Adrenal gland (tissue), 5 donors: ENCODE measurements at regions not wholly inside any gene's neighbourhood (a gene's known extent, or its start where the extent isn't known, plus 50 kb on each side); places are given as distances from the start of the nearest gene placed in this dataset.
"Not testable (repeated sequence)": the region's sequence is repeated elsewhere in the genome, so short reads cannot be mapped to it uniquely, and the experiment has no call there.

Source experiments
- CTCF ChIP-seq, 6 experiments: fragments of 450-650 bp in 4 of 6; fragments of 200-600 bp in 2 of 6; sonication (generic) in 1 of 6; IDR thresholded peaks; 1 replicate in 5 of 6; 2 replicates in 1 of 6; pipeline versions ENCODE4 v1.5.1 to v1.8.0; 2016 to 2021; ENCODE audit warnings: antibody characterized with exemption in 6 of 6, mild to moderate bottlenecking in 2 of 6, moderate library complexity in 1 of 6
- POLR2A ChIP-seq, 2 donors: fragments of 450-650 bp; IDR thresholded peaks; one replicate each; pipeline ENCODE4 v1.6.1; 2017; ENCODE audit warnings: antibody characterized with exemption in 2 of 2, mild to moderate bottlenecking in 2 of 2, moderate library complexity in 1 of 2
- donor health status: DM: no; HTN: no; CAD: no.

GRCh38 chr3:198157231-198157868 is 197.3 kb downstream of the LMLN start:
- not testable (repeated sequence) for TF ChIP-seq CTCF, POLR2A (IDR thresholded peaks at IDR 0.05)
